ENCODE measurements at regions not wholly inside any gene's neighbourhood (a gene's known extent, or its start where the extent isn't known, plus 50 kb on each side); places are given as distances from the start of the nearest gene placed in this dataset.
A peak's percentile ranks its signal among the peaks of the same experiment; 100 is the strongest.

DNA sequence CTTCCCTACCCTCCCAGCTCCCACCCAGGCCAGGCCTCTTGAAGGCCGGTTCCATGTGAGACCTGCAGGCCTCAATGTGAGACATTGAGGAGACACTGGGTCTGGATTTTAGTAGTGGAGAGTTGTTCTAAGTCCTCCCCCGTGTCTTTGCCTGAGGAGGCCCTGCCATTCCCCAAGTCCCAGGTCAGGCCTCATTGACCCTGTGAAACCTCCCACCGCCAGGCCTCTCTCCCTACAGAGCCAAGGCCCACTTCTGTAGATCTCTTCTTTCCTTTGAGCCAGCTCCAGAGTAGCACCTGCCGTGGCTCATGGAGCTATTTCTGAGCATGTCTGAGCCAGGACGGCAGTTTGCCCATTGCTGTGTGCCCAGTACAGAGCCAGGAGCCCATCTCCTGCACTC, 1419.6 kb downstream of the TBC1D22A start:
- H3K27ac ChIP-seq (replicated peaks; ENCODE audit: low read length): no peak overlapping the region
- peak overlapping the region; percentile 56 for H3K23ac ChIP-seq (ENCODE audit: low read depth, low read length, poor library complexity)
- H2BK120ac ChIP-seq (ENCODE audit: low read depth, low read length): no peak overlapping the region
- no peak overlapping the region for H2BK15ac ChIP-seq (ENCODE audit: low read length)
- DNase-seq (ENCODE audit: low spot score): no peak
- no peak overlapping the region for H3K4ac ChIP-seq (ENCODE audit: low read length)
- no peak overlapping the region for H3K14ac ChIP-seq (ENCODE audit: low read length)
- H3K27me3 ChIP-seq (ENCODE audit: control insufficient read depth in 3 of 3, insufficient read depth in 3 of 3, low read depth in 1 of 3, low read length in 3 of 3): no peaks in the 10 kb centered on the region
- H3K9me3 ChIP-seq (replicated peaks in 1 of 2; ENCODE audit: control insufficient read depth in 2 of 2, insufficient read depth in 1 of 2, low read depth in 1 of 2, low read length in 2 of 2): peaks cover 0 to 2% of the 10 kb centered on the region in 2 donors
- H3K4me3 ChIP-seq (ENCODE audit: low read length in 2 of 2): no peak overlapping the region
- no peaks in the 10 kb centered on the region for H3K36me3 ChIP-seq (replicated peaks in 1 of 2; ENCODE audit: control insufficient read depth in 2 of 2, insufficient read depth in 2 of 2, low read length in 2 of 2)
- no peak overlapping the region for H4K91ac ChIP-seq (ENCODE audit: low read depth, low read length, poor library complexity)
- peak overlapping the region; percentile 7 for H3K18ac ChIP-seq (ENCODE audit: low read length)
- H2BK12ac ChIP-seq (ENCODE audit: low read length): no peak overlapping the region
- H2AK5ac ChIP-seq (ENCODE audit: low read depth, low read length): peak overlapping the region; percentile 10
- H3K4me2 ChIP-seq (ENCODE audit: insufficient read depth, low read length, poor library complexity, severe bottlenecking): no peak overlapping the region
- H3K4me1 ChIP-seq (ENCODE audit: control insufficient read depth in 2 of 2, insufficient read depth in 1 of 2, low read depth in 1 of 2, low read length in 2 of 2): peaks cover 0 to 7% of the 10 kb centered on the region in 2 donors
- no peak overlapping the region for H4K8ac ChIP-seq (ENCODE audit: low read depth, low read length)
- H3K9ac ChIP-seq (ENCODE audit: low read depth, low read length, poor library complexity): no peak overlapping the region
- no peak overlapping the region for H2AFZ ChIP-seq (ENCODE audit: low read length)
- no peaks in the 10 kb centered on the region for H3K79me1 ChIP-seq (ENCODE audit: low read depth, low read length)
- no peak overlapping the region for H2BK5ac ChIP-seq (ENCODE audit: low read length)
- no CpG with 5 or more reads among the region's 5 CpGs for WGBS, 2 donors (ENCODE audit: extremely low coverage in 2 of 2, insufficient read length in 2 of 2, insufficient replicate concordance in 1 of 2)

DNA sequence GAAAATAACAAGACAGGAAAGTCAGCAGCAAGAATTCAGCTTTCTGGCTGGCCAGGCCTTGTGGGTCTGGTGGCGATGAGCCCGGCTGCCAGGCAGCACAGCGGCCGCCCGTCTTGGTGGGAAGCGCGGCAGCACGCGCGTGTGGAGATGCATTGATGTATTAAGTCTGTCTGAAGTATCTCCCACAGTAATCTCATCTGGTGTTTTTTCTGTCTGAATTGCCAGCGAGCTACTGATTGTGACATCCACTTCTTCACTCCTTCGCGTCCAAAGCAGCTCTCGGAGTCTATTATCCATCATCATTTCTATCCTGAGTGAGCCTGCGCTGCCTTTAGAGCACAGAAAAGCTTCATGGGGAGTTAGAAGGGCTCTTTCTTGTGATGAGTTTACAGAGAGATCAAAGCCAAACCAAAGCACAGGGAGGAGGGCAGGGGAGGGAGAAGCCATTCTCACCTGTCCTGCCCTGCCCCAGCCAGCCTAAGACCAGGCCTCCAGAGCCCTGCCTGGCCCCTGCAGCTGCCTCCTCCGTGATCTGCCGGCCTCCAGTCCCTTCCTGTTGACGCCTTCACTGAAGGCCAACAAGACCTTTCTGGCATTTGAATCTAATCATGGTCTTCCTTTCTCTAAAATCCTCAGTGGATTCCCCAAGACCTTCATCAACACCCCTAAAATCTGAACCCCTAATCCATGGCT, 1419.0 kb downstream of the TBC1D22A start:
- no peak overlapping the region for H2BK5ac ChIP-seq (ENCODE audit: low read length)
- H3K27me3 ChIP-seq (ENCODE audit: control insufficient read depth in 3 of 3, insufficient read depth in 3 of 3, low read depth in 1 of 3, low read length in 3 of 3): no peaks in the 10 kb centered on the region
- H3K4me3 ChIP-seq (ENCODE audit: low read length in 2 of 2): no peak overlapping the region
- H3K18ac ChIP-seq (ENCODE audit: low read length): no peak overlapping the region
- H3K23ac ChIP-seq (ENCODE audit: low read depth, low read length, poor library complexity): no peak overlapping the region
- H2AFZ ChIP-seq (ENCODE audit: low read length): no peak overlapping the region
- no peak overlapping the region for H2AK5ac ChIP-seq (ENCODE audit: low read depth, low read length)
- H3K27ac ChIP-seq (replicated peaks; ENCODE audit: low read length): no peak overlapping the region
- no peak overlapping the region for H2BK120ac ChIP-seq (ENCODE audit: low read depth, low read length)
- no peak overlapping the region for H2BK15ac ChIP-seq (ENCODE audit: low read length)
- no peak overlapping the region for H3K4me2 ChIP-seq (ENCODE audit: insufficient read depth, low read length, poor library complexity, severe bottlenecking)
- H3K36me3 ChIP-seq (replicated peaks in 1 of 2; ENCODE audit: control insufficient read depth in 2 of 2, insufficient read depth in 2 of 2, low read length in 2 of 2): no peaks in the 10 kb centered on the region
- H3K4me1 ChIP-seq (ENCODE audit: control insufficient read depth in 2 of 2, insufficient read depth in 1 of 2, low read depth in 1 of 2, low read length in 2 of 2): peaks cover 0 to 5% of the 10 kb centered on the region in 2 donors
- H3K14ac ChIP-seq (ENCODE audit: low read length): no peak overlapping the region
- DNase-seq (ENCODE audit: low spot score): no peak
- H3K9ac ChIP-seq (ENCODE audit: low read depth, low read length, poor library complexity): peak overlapping the region; percentile 61
- no peaks in the 10 kb centered on the region for H3K79me1 ChIP-seq (ENCODE audit: low read depth, low read length)
- no CpG with 5 or more reads among the region's 18 CpGs for WGBS, 2 donors (ENCODE audit: extremely low coverage in 2 of 2, insufficient read length in 2 of 2, insufficient replicate concordance in 1 of 2)
- H4K91ac ChIP-seq (ENCODE audit: low read depth, low read length, poor library complexity): no peak overlapping the region
- no peak overlapping the region for H3K4ac ChIP-seq (ENCODE audit: low read length)
- no peak overlapping the region for H2BK12ac ChIP-seq (ENCODE audit: low read length)
- H4K8ac ChIP-seq (ENCODE audit: low read depth, low read length): no peak overlapping the region
- peaks cover 0 to 2% of the 10 kb centered on the region in 2 donors for H3K9me3 ChIP-seq (replicated peaks in 1 of 2; ENCODE audit: control insufficient read depth in 2 of 2, insufficient read depth in 1 of 2, low read depth in 1 of 2, low read length in 2 of 2)

DNA sequence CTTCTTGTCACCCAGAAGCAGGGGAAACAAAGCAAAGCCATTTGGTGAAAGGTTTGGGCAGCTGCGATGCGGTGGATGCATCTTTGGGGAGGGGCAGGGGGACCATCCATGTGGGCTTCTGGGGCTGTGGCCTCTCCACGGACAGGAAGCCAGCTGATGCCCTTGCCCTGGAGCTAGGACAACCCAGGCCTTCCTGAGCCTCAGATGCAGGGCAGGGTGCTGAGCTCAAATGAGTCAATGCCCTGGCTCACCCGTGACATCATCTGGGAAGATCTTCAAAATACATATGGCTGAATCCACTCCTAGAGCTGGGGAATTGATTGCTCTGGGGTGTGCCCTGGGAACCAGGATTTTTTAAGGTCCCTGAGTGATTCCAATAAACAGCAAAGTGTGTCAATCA, 1418.2 kb downstream of the TBC1D22A start:
- Histone ChIP-seq H2BK12ac (ENCODE audit: low read length) (no peak overlapping the region), H4K91ac (ENCODE audit: low read depth, low read length, poor library complexity) (no peak overlapping the region), H3K4ac (ENCODE audit: low read length) (no peak overlapping the region), H3K9ac (ENCODE audit: low read depth, low read length, poor library complexity) (no peak overlapping the region), H3K36me3 (replicated peaks in 1 of 2; ENCODE audit: control insufficient read depth in 2 of 2, insufficient read depth in 2 of 2, low read length in 2 of 2) (no peaks in the 10 kb centered on the region), H2BK5ac (ENCODE audit: low read length) (no peak overlapping the region), H3K14ac (ENCODE audit: low read length) (no peak overlapping the region), H3K79me1 (ENCODE audit: low read depth, low read length) (no peaks in the 10 kb centered on the region), H3K27me3 (ENCODE audit: control insufficient read depth in 3 of 3, insufficient read depth in 3 of 3, low read depth in 1 of 3, low read length in 3 of 3) (no peaks in the 10 kb centered on the region), H3K23ac (ENCODE audit: low read depth, low read length, poor library complexity) (no peak overlapping the region), H3K27ac (replicated peaks; ENCODE audit: low read length) (no peak overlapping the region), H2BK15ac (ENCODE audit: low read length) (no peak overlapping the region), H3K9me3 (replicated peaks in 1 of 2; ENCODE audit: control insufficient read depth in 2 of 2, insufficient read depth in 1 of 2, low read depth in 1 of 2, low read length in 2 of 2) (peaks cover 0 to 2% of the 10 kb centered on the region in 2 donors), H3K4me2 (ENCODE audit: insufficient read depth, low read length, poor library complexity, severe bottlenecking) (no peak overlapping the region), H4K8ac (ENCODE audit: low read depth, low read length) (no peak overlapping the region), H3K4me3 (ENCODE audit: low read length in 2 of 2) (no peak overlapping the region), H2BK120ac (ENCODE audit: low read depth, low read length) (no peak overlapping the region), H3K18ac (ENCODE audit: low read length) (no peak overlapping the region), H3K4me1 (ENCODE audit: control insufficient read depth in 2 of 2, insufficient read depth in 1 of 2, low read depth in 1 of 2, low read length in 2 of 2) (peaks cover 0 to 5% of the 10 kb centered on the region in 2 donors), H2AK5ac (ENCODE audit: low read depth, low read length) (no peak overlapping the region), H2AFZ (ENCODE audit: low read length) (no peak overlapping the region)
- no peak for DNase-seq (ENCODE audit: low spot score)
- no CpG with 5 or more reads among the region's 4 CpGs for WGBS, 2 donors (ENCODE audit: extremely low coverage in 2 of 2, insufficient read length in 2 of 2, insufficient replicate concordance in 1 of 2)

DNA sequence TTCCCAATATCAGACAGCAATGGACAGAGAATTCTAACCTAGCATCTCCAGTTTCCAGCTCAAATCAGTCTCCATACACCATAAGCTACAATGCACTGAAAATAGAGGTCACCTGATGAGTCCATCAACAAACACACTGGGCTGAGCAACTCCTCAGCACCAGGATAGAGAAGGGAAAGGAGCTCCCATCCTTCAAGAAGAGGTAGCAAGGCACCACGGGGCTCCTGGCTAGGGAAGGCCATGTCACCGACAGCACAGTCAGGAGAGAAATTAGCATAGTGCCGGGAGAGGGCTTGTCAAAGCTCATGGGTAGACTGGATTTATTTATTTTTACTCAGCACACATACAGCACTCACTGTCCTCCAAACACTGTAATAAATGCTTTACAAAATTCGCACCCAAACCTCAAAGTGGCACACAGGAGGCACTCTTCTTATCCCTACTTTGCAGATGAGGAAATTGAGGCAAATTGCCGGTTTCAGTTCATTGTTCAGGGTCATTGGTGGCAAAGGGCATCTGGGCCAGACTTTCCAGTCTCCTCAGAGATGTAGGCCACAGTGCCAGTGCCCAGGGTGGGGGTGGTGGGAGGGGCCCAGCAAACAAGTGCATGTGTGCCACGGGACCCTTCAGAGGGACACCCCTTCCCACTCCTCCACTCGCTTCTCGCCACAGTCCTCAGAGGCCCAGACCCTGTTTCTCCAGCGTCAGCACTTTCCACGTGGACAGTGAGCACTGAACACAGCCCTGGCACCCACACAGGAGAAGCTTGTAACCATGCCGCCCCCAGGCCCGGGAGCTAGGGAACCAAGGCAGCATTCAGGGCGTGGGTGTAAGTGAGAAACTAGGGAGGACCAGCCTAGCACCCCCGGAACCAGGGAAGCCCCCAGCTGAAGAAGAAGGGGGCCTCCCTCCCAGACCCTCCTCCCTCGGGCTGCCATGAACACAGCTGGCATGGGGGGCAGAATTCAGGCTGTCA, 1417.4 kb downstream of the TBC1D22A start:
- Histone ChIP-seq H4K8ac (ENCODE audit: low read depth, low read length) (no peak overlapping the region), H2AFZ (ENCODE audit: low read length) (no peak overlapping the region), H3K23ac (ENCODE audit: low read depth, low read length, poor library complexity) (peak overlapping the region; percentile 35), H3K27ac (replicated peaks; ENCODE audit: low read length) (no peak overlapping the region), H3K18ac (ENCODE audit: low read length) (peak overlapping the region; percentile 49), H2BK15ac (ENCODE audit: low read length) (no peak overlapping the region), H3K9ac (ENCODE audit: low read depth, low read length, poor library complexity) (no peak overlapping the region), H2BK12ac (ENCODE audit: low read length) (no peak overlapping the region), H3K14ac (ENCODE audit: low read length) (no peak overlapping the region), H3K9me3 (replicated peaks in 1 of 2; ENCODE audit: control insufficient read depth in 2 of 2, insufficient read depth in 1 of 2, low read depth in 1 of 2, low read length in 2 of 2) (peaks cover 0 to under 1% of the 10 kb centered on the region in 2 donors), H3K36me3 (replicated peaks in 1 of 2; ENCODE audit: control insufficient read depth in 2 of 2, insufficient read depth in 2 of 2, low read length in 2 of 2) (no peaks in the 10 kb centered on the region), H2AK5ac (ENCODE audit: low read depth, low read length) (no peak overlapping the region), H2BK5ac (ENCODE audit: low read length) (no peak overlapping the region), H3K27me3 (ENCODE audit: control insufficient read depth in 3 of 3, insufficient read depth in 3 of 3, low read depth in 1 of 3, low read length in 3 of 3) (no peaks in the 10 kb centered on the region), H3K4me3 (ENCODE audit: low read length in 2 of 2) (no peak overlapping the region), H3K79me1 (ENCODE audit: low read depth, low read length) (no peaks in the 10 kb centered on the region), H3K4me1 (ENCODE audit: control insufficient read depth in 2 of 2, insufficient read depth in 1 of 2, low read depth in 1 of 2, low read length in 2 of 2) (peaks cover 0 to 5% of the 10 kb centered on the region in 2 donors), H3K4me2 (ENCODE audit: insufficient read depth, low read length, poor library complexity, severe bottlenecking) (no peak overlapping the region), H4K91ac (ENCODE audit: low read depth, low read length, poor library complexity) (no peak overlapping the region), H2BK120ac (ENCODE audit: low read depth, low read length) (no peak overlapping the region), H3K4ac (ENCODE audit: low read length) (no peak overlapping the region)
- no peak for DNase-seq (ENCODE audit: low spot score)
- WGBS, 2 donors (ENCODE audit: extremely low coverage in 2 of 2, insufficient read length in 2 of 2, insufficient replicate concordance in 1 of 2): no CpG with 5 or more reads among the region's 15 CpGs
